ENCODE measurements at regions not wholly inside any gene's neighbourhood (a gene's known extent, or its start where the extent isn't known, plus 50 kb on each side); places are given as distances from the start of the nearest gene placed in this dataset.

GRCh38 chr11:94671553-94672366, 96.4 kb upstream of the AMOTL1 start:
- peak; percentile 62 for DNase-seq (ENCODE audit: low read depth)

GRCh38 chr11:94672636-94673035, 95.5 kb upstream of the AMOTL1 start:
- no peak for DNase-seq (ENCODE audit: low read depth)

GRCh38 chr11:94673386-94673785, 94.8 kb upstream of the AMOTL1 start:
- no peak for DNase-seq (ENCODE audit: low read depth)

GRCh38 chr11:94673951-94674491, 94.1 kb upstream of the AMOTL1 start:
- no peak for DNase-seq (ENCODE audit: low read depth)

- no peak for DNase-seq (ENCODE audit: low read depth)
These were observed 92.9 kb upstream of the AMOTL1 start for GRCh38 chr11:94675239-94675638.

GRCh38 chr11:94675813-94676212, 92.3 kb upstream of the AMOTL1 start:
- DNase-seq (ENCODE audit: low read depth), result no peak

GRCh38 chr11:94676814-94677213, 91.3 kb upstream of the AMOTL1 start:
- DNase-seq (ENCODE audit: low read depth), result peak; percentile 11

- no peak for DNase-seq (ENCODE audit: low read depth)
These were observed 89.9 kb upstream of the AMOTL1 start for GRCh38 chr11:94678236-94678635.

GRCh38 chr11:94678901-94679300, 89.3 kb upstream of the AMOTL1 start:
- no peak for DNase-seq (ENCODE audit: low read depth)

- no peak for DNase-seq (ENCODE audit: low read depth)
These were observed 87.7 kb upstream of the AMOTL1 start for GRCh38 chr11:94680426-94680825.

- no peak for DNase-seq (ENCODE audit: low read depth)
These were observed 87.0 kb upstream of the AMOTL1 start for GRCh38 chr11:94681140-94681539.

GRCh38 chr11:94681852-94682251, 86.3 kb upstream of the AMOTL1 start:
- DNase-seq (ENCODE audit: low read depth), result no peak

GRCh38 chr11:94694309-94695060, 73.7 kb upstream of the AMOTL1 start:
- no peak for DNase-seq (ENCODE audit: low read depth)

GRCh38 chr11:94697156-94697555, 71.0 kb upstream of the AMOTL1 start:
- DNase-seq (ENCODE audit: low read depth), result no peak

GRCh38 chr11:94700622-94701021, 67.5 kb upstream of the AMOTL1 start:
- DNase-seq (ENCODE audit: low read depth), result no peak

- DNase-seq (ENCODE audit: low read depth), result no peak
These were observed 65.7 kb upstream of the AMOTL1 start for GRCh38 chr11:94702481-94702880.

GRCh38 chr11:94705419-94705818, 62.7 kb upstream of the AMOTL1 start:
- no peak for DNase-seq (ENCODE audit: low read depth)

- DNase-seq (ENCODE audit: low read depth), result peak; percentile 28
These were observed 62.1 kb upstream of the AMOTL1 start for GRCh38 chr11:94705891-94706615.

GRCh38 chr11:94708176-94708575, 60.0 kb upstream of the AMOTL1 start:
- no peak for DNase-seq (ENCODE audit: low read depth)

GRCh38 chr11:94708642-94709041, 59.5 kb upstream of the AMOTL1 start:
- DNase-seq (ENCODE audit: low read depth), result no peak

- no peak for DNase-seq (ENCODE audit: low read depth)
These were observed 52.9 kb upstream of the AMOTL1 start for GRCh38 chr11:94715225-94715624.

GRCh38 chr11:94717667-94718066, 50.5 kb upstream of the AMOTL1 start:
- DNase-seq (ENCODE audit: low read depth), result no peak

Measured in HT1080 (cell line).